HL-60 (cell line): ENCODE measurements at regions not wholly inside any gene's neighbourhood (a gene's known extent, or its start where the extent isn't known, plus 50 kb on each side); places are given as distances from the start of the nearest gene placed in this dataset.

Experiments
- CTCF ChIP-seq: IDR thresholded peaks from one replicate; pipeline ENCODE4 v1.5.1; 2011; ENCODE audit warnings: low read length, control low read depth, inconsistent platforms; ENCODE audit not compliant: insufficient read depth
- POLR2AphosphoS5 ChIP-seq: IDR thresholded peaks from 2 replicates; pipeline ENCODE4 v1.6.1; 2012; ENCODE audit warnings: low read depth
- REST ChIP-seq: IDR thresholded peaks from 2 replicates; pipeline ENCODE4 v1.6.1; 2012; ENCODE audit warnings: low read depth; ENCODE audit not compliant: insufficient replicate concordance

- TF ChIP-seq POLR2AphosphoS5 (no peak), CTCF (no peak), REST (no peak)
These were observed 425.8 kb upstream of the ATXN7L3B start for GRCh38 chr12:74111688-74112360.
